HG03439 (cell line): ENCODE measurements at regions not wholly inside any gene's neighbourhood (a gene's known extent, or its start where the extent isn't known, plus 50 kb on each side); places are given as distances from the start of the nearest gene placed in this dataset.
"Not testable (repeated sequence)": the region's sequence is repeated elsewhere in the genome, so short reads cannot be mapped to it uniquely, and the experiment has no call there.

Experiments
- ATAC-seq: cut with Tn5 transposase; IDR thresholded peaks from one replicate; pipeline ENCODE4 v1.9.1; 2021; ENCODE audit warnings: mild to moderate bottlenecking, moderate library complexity; ENCODE audit not compliant: unreplicated experiment

- no peak for ATAC-seq
Observed at GRCh38 chr12:44457465-44457864, 418.6 kb downstream of the NELL2 start.

- ATAC-seq: not testable (repeated sequence)
Observed at GRCh38 chr12:44454959-44455358, 421.2 kb downstream of the NELL2 start.

DNA sequence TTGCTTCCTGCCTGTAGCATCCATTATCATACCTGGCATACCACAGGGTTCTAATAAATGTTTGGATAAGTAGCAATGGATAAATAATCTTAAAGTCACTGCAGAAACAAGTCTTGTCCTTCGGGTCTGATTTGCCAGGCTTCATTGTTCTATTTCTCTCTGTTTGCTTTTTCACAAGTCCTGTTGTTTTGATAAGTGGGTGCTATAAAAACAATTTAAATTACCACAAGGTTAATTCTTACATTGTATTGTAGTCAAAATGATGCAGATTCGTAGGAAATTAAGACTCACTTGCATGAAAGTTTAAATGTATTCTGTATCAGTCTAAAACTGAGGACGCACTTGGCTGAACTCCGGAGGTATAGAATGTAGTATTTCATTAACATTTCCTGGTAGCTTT lies 429.9 kb downstream of the NELL2 start:
- ATAC-seq: no peak

- ATAC-seq: peak; percentile 58
Observed at GRCh38 chr12:44441155-44441554, 435.0 kb downstream of the NELL2 start.
